Mesothelial cell of epicardium (in vitro differentiated cells): ENCODE measurements at regions not wholly inside any gene's neighbourhood (a gene's known extent, or its start where the extent isn't known, plus 50 kb on each side); places are given as distances from the start of the nearest gene placed in this dataset.
A peak's percentile ranks its signal among the peaks of the same experiment; 100 is the strongest.

Experiments
- DNase-seq, 2 experiments: peaks; one replicate each; pipeline ENCODE4 v3.0.0; 2021; ENCODE audit warnings: low spot score in 2 of 2; ENCODE audit not compliant: unreplicated experiment in 2 of 2
- H3K27ac Mint-ChIP-seq: 2 replicates; pipeline ENCODE4 v1.8.0; 2021; ENCODE audit warnings: mixed read lengths
- H3K27me3 Mint-ChIP-seq: 2 replicates; pipeline ENCODE4 v1.8.0; 2021; ENCODE audit warnings: low read depth, mixed read lengths
- H3K36me3 Mint-ChIP-seq: 2 replicates; pipeline ENCODE4 v1.8.0; 2021; ENCODE audit warnings: mixed read lengths
- H3K4me1 Mint-ChIP-seq: 2 replicates; pipeline ENCODE4 v1.8.0; 2021; ENCODE audit warnings: mixed read lengths
- H3K4me3 Mint-ChIP-seq: 2 replicates; pipeline ENCODE4 v1.8.0; 2021; ENCODE audit warnings: mild to moderate bottlenecking, moderate library complexity, mixed read lengths
- H3K9me3 Mint-ChIP-seq: 2 replicates; pipeline ENCODE4 v1.8.0; 2021; ENCODE audit warnings: mixed read lengths
- TF ChIP-seq, protein P1 (sequence below): fragments of 200-600 bp; sonication (generic); IDR thresholded peaks from one replicate; pipeline ENCODE4 v1.5.0; 2021; ENCODE audit warnings: antibody characterized with exemption; ENCODE audit not compliant: unreplicated experiment

DNA sequence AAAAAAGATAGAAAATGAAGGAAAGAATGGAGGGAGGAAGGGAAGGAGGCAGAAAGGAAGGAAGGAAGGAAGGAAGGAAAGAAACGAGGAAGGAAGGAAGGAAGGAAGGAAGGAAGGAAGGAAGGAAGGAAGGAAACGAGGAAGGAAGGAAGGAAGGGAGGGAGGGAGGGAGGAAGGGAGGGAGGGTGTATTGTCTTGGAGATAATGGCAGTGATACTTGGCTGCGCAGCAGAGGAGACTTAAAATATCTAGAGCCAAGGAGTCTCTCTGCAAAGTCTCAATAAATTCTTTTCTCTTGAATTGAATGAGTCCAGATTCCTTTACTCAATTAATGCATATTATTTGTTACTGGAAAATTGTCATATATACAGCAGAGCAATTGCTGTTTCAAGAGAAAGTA lies 1059.7 kb downstream of the ZPLD1 start:
- no peak for DNase-seq
- Mint-ChIP-seq H3K36me3 (no peaks in the 10 kb centered on the region), H3K9me3 (no peaks in the 10 kb centered on the region), H3K4me1 (peaks cover 6% of the 10 kb centered on the region), H3K27me3 (peaks cover 4% of the 10 kb centered on the region), H3K27ac (no peak overlapping the region), H3K4me3 (no peak overlapping the region)
- TF ChIP-seq, protein P1, sequence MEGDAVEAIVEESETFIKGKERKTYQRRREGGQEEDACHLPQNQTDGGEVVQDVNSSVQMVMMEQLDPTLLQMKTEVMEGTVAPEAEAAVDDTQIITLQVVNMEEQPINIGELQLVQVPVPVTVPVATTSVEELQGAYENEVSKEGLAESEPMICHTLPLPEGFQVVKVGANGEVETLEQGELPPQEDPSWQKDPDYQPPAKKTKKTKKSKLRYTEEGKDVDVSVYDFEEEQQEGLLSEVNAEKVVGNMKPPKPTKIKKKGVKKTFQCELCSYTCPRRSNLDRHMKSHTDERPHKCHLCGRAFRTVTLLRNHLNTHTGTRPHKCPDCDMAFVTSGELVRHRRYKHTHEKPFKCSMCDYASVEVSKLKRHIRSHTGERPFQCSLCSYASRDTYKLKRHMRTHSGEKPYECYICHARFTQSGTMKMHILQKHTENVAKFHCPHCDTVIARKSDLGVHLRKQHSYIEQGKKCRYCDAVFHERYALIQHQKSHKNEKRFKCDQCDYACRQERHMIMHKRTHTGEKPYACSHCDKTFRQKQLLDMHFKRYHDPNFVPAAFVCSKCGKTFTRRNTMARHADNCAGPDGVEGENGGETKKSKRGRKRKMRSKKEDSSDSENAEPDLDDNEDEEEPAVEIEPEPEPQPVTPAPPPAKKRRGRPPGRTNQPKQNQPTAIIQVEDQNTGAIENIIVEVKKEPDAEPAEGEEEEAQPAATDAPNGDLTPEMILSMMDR = no peak

DNA sequence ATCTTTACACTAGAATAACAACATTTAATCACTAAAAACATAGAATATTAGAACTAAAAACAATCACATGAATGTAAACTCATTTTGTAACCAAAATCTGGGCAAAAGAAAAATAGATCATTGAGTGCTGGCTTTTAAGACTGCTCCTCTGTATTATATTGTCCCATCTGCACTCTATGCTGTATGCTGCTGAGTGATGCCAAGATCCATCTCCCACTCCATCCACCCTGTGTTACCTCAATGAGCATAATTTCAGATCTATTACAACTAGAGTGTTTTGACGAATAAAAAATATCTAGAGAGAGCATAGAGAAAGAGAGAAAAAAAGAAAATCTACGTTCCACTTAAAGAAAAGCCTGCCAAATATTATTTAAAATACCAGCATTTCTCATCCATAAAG lies 1060.4 kb downstream of the ZPLD1 start:
- peaks cover 4% of the 10 kb centered on the region for H3K27me3 Mint-ChIP-seq
- H3K9me3 Mint-ChIP-seq = no peaks in the 10 kb centered on the region
- no peak overlapping the region for H3K27ac Mint-ChIP-seq
- TF ChIP-seq, protein P1 = no peak
- DNase-seq = no peak
- H3K4me1 Mint-ChIP-seq = peaks cover 12% of the 10 kb centered on the region
- H3K36me3 Mint-ChIP-seq = no peaks in the 10 kb centered on the region
- no peak overlapping the region for H3K4me3 Mint-ChIP-seq

DNA sequence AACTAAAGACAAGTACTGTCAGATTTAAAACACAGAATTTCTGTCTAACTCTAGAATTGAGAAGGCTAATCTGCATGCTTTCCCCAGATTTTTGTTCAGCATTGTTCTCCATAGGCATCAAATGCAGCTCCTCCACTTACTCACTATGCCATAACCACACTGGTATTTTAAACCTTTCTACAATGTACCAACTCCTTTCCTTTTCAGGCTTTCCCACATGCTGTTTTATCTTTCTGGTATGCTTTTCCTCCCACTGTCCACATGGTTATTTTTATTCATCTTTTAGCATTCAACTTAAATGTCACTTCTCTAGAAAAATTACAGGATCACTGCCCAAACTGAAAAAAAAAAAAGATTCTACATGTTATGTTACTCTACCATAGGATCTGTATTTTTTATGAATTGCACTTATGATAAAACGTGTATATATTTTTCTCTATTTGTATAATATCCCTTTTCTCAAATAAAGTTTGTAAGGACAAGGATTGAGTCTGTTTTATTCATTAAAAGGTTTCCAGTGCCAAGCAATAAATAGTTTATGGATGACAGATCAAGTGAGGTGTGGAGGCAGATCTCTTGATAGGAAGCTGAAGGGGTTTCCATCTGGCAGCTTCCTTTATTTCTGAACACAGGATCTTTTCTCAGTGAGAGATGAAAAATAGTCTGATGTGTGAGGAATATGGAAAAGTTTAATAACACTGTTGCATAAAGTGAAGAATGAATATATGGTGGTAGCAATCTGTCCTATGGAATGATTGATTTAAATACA lies 1064.5 kb downstream of the ZPLD1 start:
- TF ChIP-seq, protein P1 = no peak
- Mint-ChIP-seq H3K36me3 (no peaks in the 10 kb centered on the region), H3K27me3 (peaks cover 1% of the 10 kb centered on the region), H3K4me3 (no peak overlapping the region), H3K9me3 (no peaks in the 10 kb centered on the region), H3K4me1 (peaks cover 10% of the 10 kb centered on the region), H3K27ac (no peak overlapping the region)
- no peak for DNase-seq

DNA sequence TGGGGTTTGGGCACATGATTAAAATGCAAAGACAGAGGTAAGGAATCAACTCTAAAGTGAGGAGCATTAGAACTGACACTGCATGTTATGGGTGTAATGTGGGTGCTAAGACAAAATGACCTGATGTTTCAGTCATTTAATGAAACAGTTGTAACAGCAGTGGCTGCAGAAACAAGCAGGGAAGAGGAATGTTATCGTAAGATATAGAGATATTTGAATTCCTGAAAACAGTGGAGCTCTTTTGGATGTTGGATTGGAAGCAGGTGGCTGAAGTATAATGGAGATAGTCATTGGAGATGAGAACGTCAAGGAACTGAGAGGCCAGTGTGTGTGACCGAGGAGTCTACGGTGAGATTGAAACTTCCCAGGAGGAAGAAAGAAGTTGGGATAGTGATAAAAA lies 1065.2 kb downstream of the ZPLD1 start:
- TF ChIP-seq, protein P1 = no peak
- Mint-ChIP-seq H3K4me3 (no peak overlapping the region), H3K27me3 (peaks cover 1% of the 10 kb centered on the region), H3K36me3 (no peaks in the 10 kb centered on the region), H3K9me3 (no peaks in the 10 kb centered on the region), H3K27ac (no peak overlapping the region), H3K4me1 (peaks cover 10% of the 10 kb centered on the region)
- DNase-seq = no peak

DNA sequence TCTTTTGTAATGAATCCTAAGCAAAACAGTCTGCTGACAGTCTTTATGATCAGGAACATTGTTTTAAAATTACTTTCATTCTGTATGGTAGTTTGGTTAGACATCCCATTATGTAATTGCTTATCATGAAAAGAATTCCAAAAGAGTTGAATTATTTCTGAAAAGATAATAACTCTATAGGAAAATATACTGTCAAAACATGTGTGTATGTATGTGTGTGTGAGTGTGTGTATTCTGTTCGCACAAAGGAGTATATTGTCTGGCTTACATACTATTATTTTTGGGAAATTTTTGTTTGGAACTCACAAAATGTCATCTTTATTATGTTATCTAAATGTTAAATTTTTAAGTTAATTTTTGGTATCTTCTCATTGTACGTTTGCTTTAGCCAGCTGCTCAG lies 1075.9 kb downstream of the ZPLD1 start:
- Mint-ChIP-seq H3K4me3 (no peak overlapping the region), H3K27me3 (no peaks in the 10 kb centered on the region), H3K9me3 (peaks cover 27% of the 10 kb centered on the region), H3K36me3 (peaks cover 4% of the 10 kb centered on the region), H3K27ac (peak overlapping the region; percentile 64), H3K4me1 (peaks cover 13% of the 10 kb centered on the region)
- TF ChIP-seq, protein P1 = no peak
- DNase-seq = no peak
